PFSK-1 (cell line): ENCODE measurements at regions not wholly inside any gene's neighbourhood (a gene's known extent, or its start where the extent isn't known, plus 50 kb on each side); places are given as distances from the start of the nearest gene placed in this dataset.

Source experiments
- FOXP2 ChIP-seq: optimal IDR thresholded peaks from 2 replicates; pipeline ENCODE3; 2011; ENCODE audit warnings: borderline replicate concordance, control low read depth, inconsistent platforms; ENCODE audit not compliant: insufficient read depth; ENCODE audit errors: extremely low read length, extremely low read depth
- POLR2AphosphoS5 ChIP-seq: IDR thresholded peaks from 2 replicates; pipeline ENCODE4 v1.6.1; 2012; ENCODE audit warnings: low read depth, mild to moderate bottlenecking, control low read depth, low read length, moderate library complexity
- REST ChIP-seq, 2 experiments: IDR thresholded peaks; 2 replicates each; pipeline versions ENCODE4 v1.6.1 to v1.8.0; 2011 to 2012; ENCODE audit warnings: low read depth in 2 of 2, low read length in 2 of 2, control low read depth in 1 of 2, inconsistent platforms in 1 of 2, mild to moderate bottlenecking in 1 of 2, moderate library complexity in 1 of 2; ENCODE audit not compliant: insufficient read depth in 1 of 2
- SIN3A ChIP-seq: IDR thresholded peaks from 2 replicates; pipeline ENCODE4 v1.6.1; 2012; ENCODE audit warnings: mild to moderate bottlenecking, low read length, moderate library complexity, borderline replicate concordance; ENCODE audit not compliant: insufficient read depth
- TAF1 ChIP-seq: IDR thresholded peaks from 2 replicates; pipeline ENCODE4 v1.6.1; 2012; ENCODE audit warnings: low read length, control low read depth, borderline replicate concordance; ENCODE audit not compliant: insufficient read depth

GRCh38 chr2:128755695-128756364, 437.2 kb upstream of the HS6ST1 start:
- TF ChIP-seq TAF1: no peak
- TF ChIP-seq SIN3A: no peak
- no peak for TF ChIP-seq FOXP2
- TF ChIP-seq REST (IDR thresholded peaks at IDR 0.05; ENCODE audit: insufficient read depth in 1 of 2, low read depth in 2 of 2, low read length in 2 of 2): no peak
- TF ChIP-seq POLR2AphosphoS5: no peak

- TF ChIP-seq POLR2AphosphoS5 (no peak), TAF1 (no peak), REST (IDR thresholded peaks at IDR 0.05; ENCODE audit: insufficient read depth in 1 of 2, low read depth in 2 of 2, low read length in 2 of 2) (no peak), SIN3A (no peak), FOXP2 (no peak)
Observed at GRCh38 chr2:128756365-128756717, 437.7 kb upstream of the HS6ST1 start.

- TF ChIP-seq TAF1 (no peak), FOXP2 (no peak), POLR2AphosphoS5 (no peak), SIN3A (no peak)
Observed at GRCh38 chr2:128765811-128766210, 447.1 kb upstream of the HS6ST1 start.

DNA sequence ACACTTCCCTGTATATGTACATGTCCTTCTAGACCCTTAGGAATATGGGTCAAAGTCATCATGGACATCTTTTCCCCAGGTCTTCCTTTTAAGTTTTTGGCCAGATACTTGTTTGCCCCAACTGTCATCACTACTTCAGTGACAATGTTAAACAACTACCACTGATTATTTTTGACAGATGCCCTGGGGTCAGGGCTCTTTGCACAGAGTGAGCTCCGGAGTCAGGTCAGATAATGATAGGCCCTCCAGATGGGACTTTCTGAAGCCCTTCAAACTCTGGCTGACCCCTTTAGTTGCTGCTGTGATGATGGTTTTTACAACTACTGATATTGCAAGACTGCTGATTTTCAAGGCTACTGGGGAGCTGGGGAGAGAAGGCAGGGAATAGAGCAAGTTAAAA, 449.4 kb upstream of the HS6ST1 start:
- TF ChIP-seq REST (IDR thresholded peaks at IDR 0.05; ENCODE audit: insufficient read depth in 1 of 2, low read depth in 2 of 2, low read length in 2 of 2): no peak
- no peak for TF ChIP-seq FOXP2
- no peak for TF ChIP-seq SIN3A
- TF ChIP-seq TAF1: no peak
- no peak for TF ChIP-seq POLR2AphosphoS5

- TF ChIP-seq REST (IDR thresholded peaks at IDR 0.05; ENCODE audit: insufficient read depth in 1 of 2, low read depth in 2 of 2, low read length in 2 of 2) (no peak), SIN3A (no peak), FOXP2 (no peak), TAF1 (no peak), POLR2AphosphoS5 (no peak)
Observed at GRCh38 chr2:128769457-128770142, 450.9 kb upstream of the HS6ST1 start.
